ENCODE measurements at regions not wholly inside any gene's neighbourhood (a gene's known extent, or its start where the extent isn't known, plus 50 kb on each side); places are given as distances from the start of the nearest gene placed in this dataset.

DNA sequence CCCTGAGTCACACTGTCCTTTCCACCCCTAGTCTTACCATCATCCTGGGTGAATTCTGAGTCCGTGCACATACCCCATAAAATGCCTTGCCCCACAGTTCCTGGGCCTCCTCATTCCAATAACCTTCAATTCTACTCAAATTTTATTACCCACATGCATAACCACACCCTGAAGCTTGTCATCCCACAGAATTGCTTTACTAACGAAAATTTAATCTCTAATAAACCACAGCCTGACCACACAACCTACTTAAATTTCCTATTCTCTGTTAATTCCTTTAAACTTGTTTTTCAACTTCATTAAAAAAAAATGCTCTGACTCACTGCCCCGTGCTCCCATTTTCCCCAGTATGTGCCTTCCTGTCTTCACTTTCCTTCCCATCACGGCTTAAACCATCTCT lies 205.9 kb downstream of the PHLDA1 start:
- TF ChIP-seq POLR2AphosphoS5 (IDR thresholded peaks at IDR 0.05; ENCODE audit: low read depth) (no peak), CTCF (IDR thresholded peaks at IDR 0.05; ENCODE audit: insufficient read depth, low read length) (no peak), SPI1 (IDR thresholded peaks at IDR 0.05; ENCODE audit: borderline replicate concordance, low read depth) (no peak), GABPA (IDR thresholded peaks at IDR 0.05; ENCODE audit: low read depth) (no peak)
- TF ChIP-seq, protein P1, sequence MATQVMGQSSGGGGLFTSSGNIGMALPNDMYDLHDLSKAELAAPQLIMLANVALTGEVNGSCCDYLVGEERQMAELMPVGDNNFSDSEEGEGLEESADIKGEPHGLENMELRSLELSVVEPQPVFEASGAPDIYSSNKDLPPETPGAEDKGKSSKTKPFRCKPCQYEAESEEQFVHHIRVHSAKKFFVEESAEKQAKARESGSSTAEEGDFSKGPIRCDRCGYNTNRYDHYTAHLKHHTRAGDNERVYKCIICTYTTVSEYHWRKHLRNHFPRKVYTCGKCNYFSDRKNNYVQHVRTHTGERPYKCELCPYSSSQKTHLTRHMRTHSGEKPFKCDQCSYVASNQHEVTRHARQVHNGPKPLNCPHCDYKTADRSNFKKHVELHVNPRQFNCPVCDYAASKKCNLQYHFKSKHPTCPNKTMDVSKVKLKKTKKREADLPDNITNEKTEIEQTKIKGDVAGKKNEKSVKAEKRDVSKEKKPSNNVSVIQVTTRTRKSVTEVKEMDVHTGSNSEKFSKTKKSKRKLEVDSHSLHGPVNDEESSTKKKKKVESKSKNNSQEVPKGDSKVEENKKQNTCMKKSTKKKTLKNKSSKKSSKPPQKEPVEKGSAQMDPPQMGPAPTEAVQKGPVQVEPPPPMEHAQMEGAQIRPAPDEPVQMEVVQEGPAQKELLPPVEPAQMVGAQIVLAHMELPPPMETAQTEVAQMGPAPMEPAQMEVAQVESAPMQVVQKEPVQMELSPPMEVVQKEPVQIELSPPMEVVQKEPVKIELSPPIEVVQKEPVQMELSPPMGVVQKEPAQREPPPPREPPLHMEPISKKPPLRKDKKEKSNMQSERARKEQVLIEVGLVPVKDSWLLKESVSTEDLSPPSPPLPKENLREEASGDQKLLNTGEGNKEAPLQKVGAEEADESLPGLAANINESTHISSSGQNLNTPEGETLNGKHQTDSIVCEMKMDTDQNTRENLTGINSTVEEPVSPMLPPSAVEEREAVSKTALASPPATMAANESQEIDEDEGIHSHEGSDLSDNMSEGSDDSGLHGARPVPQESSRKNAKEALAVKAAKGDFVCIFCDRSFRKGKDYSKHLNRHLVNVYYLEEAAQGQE (IDR thresholded peaks at IDR 0.05; ENCODE audit: insufficient replicate concordance, low read depth), result no peak
- no peak overlapping the region for H3K4me3 ChIP-seq (replicated peaks; ENCODE audit: insufficient read depth, low read length)
- H3K27me3 ChIP-seq (ENCODE audit: insufficient read depth, poor library complexity, severe bottlenecking), result no peaks in the 10 kb centered on the region
- no peak for DNase-seq (ENCODE audit: low read depth in 1 of 2, low spot score in 1 of 2)
- H3K27ac ChIP-seq (replicated peaks), result no peak overlapping the region

- no peak for TF ChIP-seq POLR2AphosphoS5 (IDR thresholded peaks at IDR 0.05; ENCODE audit: low read depth)
- TF ChIP-seq, protein P1 (IDR thresholded peaks at IDR 0.05; ENCODE audit: insufficient replicate concordance, low read depth), result no peak
- no peak for TF ChIP-seq SPI1 (IDR thresholded peaks at IDR 0.05; ENCODE audit: borderline replicate concordance, low read depth)
- no peak for TF ChIP-seq GABPA (IDR thresholded peaks at IDR 0.05; ENCODE audit: low read depth)
- TF ChIP-seq CTCF (IDR thresholded peaks at IDR 0.05; ENCODE audit: insufficient read depth, low read length), result no peak
- no peaks in the 10 kb centered on the region for H3K27me3 ChIP-seq (ENCODE audit: insufficient read depth, poor library complexity, severe bottlenecking)
- H3K4me3 ChIP-seq (replicated peaks; ENCODE audit: insufficient read depth, low read length), result no peak overlapping the region
- H3K27ac ChIP-seq (replicated peaks), result no peak overlapping the region
- no peak for DNase-seq (ENCODE audit: low read depth in 1 of 2, low spot score in 1 of 2)
Measured at GRCh38 chr12:75823475-75823874, 208.1 kb downstream of the PHLDA1 start.

- Histone ChIP-seq H3K27me3 (ENCODE audit: insufficient read depth, poor library complexity, severe bottlenecking) (no peaks in the 10 kb centered on the region), H3K27ac (replicated peaks) (no peak overlapping the region), H3K4me3 (replicated peaks; ENCODE audit: insufficient read depth, low read length) (no peak overlapping the region)
- no peak for DNase-seq (ENCODE audit: low read depth in 1 of 2, low spot score in 1 of 2)
- TF ChIP-seq GABPA (IDR thresholded peaks at IDR 0.05; ENCODE audit: low read depth) (no peak), SPI1 (IDR thresholded peaks at IDR 0.05; ENCODE audit: borderline replicate concordance, low read depth) (no peak), POLR2AphosphoS5 (IDR thresholded peaks at IDR 0.05; ENCODE audit: low read depth) (no peak), CTCF (IDR thresholded peaks at IDR 0.05; ENCODE audit: insufficient read depth, low read length) (no peak)
- TF ChIP-seq, protein P1 (IDR thresholded peaks at IDR 0.05; ENCODE audit: insufficient replicate concordance, low read depth), result no peak
Measured at GRCh38 chr12:75822416-75822815, 209.2 kb downstream of the PHLDA1 start.
